ENCODE measurements at regions not wholly inside any gene's neighbourhood (a gene's known extent, or its start where the extent isn't known, plus 50 kb on each side); places are given as distances from the start of the nearest gene placed in this dataset.

DNA sequence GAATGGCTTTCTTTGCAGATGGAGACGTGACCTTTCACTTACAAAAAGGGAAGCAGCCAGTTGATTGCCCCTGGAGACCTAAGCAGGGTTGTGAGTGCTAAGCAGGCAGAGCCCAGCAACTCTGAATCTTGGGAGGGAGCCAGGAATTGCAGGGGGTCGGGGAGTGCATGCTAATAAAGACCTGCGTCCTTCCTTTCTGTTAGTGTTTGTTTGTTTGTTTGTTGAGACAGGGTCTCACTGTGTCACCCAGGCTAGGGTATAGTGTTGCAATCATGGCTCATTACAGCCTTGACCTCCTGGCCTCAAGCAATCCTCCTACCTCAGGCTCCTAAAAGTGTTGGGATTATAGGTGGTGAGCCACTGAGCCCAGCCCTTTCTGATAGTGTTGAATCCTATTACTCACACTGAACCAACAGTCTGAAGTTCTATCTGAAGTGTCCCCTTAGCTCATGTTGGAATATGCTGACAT lies 137.4 kb downstream of the CEP135 start:
- DNase-seq (ENCODE audit: low read depth) = no peak

DNA sequence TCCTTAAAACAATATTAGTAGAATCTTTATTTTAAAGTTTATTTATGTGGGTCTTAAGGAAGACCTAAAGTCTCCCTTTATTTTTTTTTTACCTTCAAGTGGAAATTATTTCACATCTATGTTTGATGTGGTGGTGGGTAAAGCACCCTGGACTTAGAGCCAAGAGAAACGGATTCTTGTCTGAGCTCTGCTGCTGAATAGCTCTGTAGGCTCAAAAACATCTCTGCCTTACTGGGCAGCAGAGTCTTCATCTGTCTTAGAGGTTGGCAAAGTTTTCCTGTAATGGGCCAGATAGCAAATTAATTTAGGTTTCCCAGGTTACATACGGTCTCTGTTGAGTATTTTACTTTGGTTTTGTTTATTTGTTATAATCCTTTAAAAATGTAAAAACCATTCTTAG lies 136.5 kb downstream of the CEP135 start:
- DNase-seq (ENCODE audit: low read depth) = no peak

DNA sequence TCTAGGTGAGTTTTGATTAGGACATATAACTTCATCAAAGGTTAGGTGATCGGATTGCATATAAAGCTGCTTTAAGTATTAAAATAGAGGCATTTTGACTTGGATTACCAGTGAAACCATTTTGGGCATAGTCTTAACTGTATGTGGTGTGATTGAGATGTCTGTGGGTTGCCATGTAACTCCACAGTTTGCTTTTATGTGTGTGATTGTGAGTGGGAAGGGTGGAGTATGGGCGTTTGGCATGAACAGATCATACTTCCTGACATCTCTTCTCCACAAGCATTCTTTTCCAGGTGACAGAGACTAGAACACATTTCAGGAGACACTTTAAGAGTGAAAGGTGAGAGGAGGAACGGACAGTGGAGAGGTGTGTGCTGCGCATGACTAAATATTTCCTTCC lies 136.1 kb downstream of the CEP135 start:
- DNase-seq (ENCODE audit: low read depth) = no peak
